Effector memory CD8-positive, alpha-beta T cell (primary cell): ENCODE measurements at regions not wholly inside any gene's neighbourhood (a gene's known extent, or its start where the extent isn't known, plus 50 kb on each side); places are given as distances from the start of the nearest gene placed in this dataset.

Experiments used
- ATAC-seq: fragments of 150-1000 bp; cut with Tn5 transposase; replicated peaks from 2 replicates; pipeline ENCODE4 v1.10.0; 2021; ENCODE audit warnings: mild to moderate bottlenecking, moderate library complexity
- DNase-seq, 3 experiments: peaks; one replicate each; pipeline ENCODE4 v3.0.0; 2021
- H3K27ac Mint-ChIP-seq, 2 donors: one replicate each; pipeline ENCODE4 v1.8.0; 2022; ENCODE audit warnings: mild to moderate bottlenecking in 2 of 2, mixed read lengths in 2 of 2, moderate library complexity in 2 of 2
- H3K27me3 Mint-ChIP-seq, 2 donors: one replicate each; pipeline ENCODE4 v1.8.0; 2022; ENCODE audit warnings: mixed read lengths in 2 of 2
- H3K36me3 Mint-ChIP-seq: one replicate; pipeline ENCODE4 v1.8.0; 2022; ENCODE audit warnings: mild to moderate bottlenecking, moderate library complexity, mixed read lengths; ENCODE audit not compliant: insufficient read depth
- H3K4me1 Mint-ChIP-seq, 2 donors: one replicate each; pipeline ENCODE4 v1.8.0; 2022; ENCODE audit warnings: low read depth in 2 of 2, mixed read lengths in 2 of 2
- H3K4me3 Mint-ChIP-seq, 2 donors: one replicate each; pipeline ENCODE4 v1.8.0; 2022; ENCODE audit warnings: mild to moderate bottlenecking in 2 of 2, mixed read lengths in 2 of 2, moderate library complexity in 2 of 2
- H3K9me3 Mint-ChIP-seq, 2 donors: one replicate each; pipeline ENCODE4 v1.8.0; 2022; ENCODE audit warnings: mixed read lengths in 2 of 2

DNA sequence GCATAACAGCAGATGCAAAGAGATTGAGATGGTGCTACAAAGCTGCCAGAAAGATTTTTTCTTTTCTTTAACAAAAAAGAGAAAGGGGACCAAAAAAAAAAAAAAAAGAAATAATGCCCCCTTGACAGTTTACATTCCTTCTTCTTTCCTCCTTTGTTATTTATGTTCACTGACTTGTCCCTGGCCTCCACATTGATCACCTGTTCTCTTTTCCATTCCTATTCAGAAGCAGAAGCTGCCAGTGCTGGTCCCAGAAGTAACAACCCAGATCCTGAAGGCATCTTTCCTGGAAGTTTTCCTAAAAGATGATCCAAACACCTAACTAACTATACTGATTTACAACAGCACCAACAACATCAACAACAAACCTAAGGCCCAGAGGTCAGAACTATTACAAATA lies 728.1 kb downstream of the KCNJ2 start:
- H3K4me1 Mint-ChIP-seq, result no peaks in the 10 kb centered on the region
- H3K27ac Mint-ChIP-seq, result no peak overlapping the region
- no peak overlapping the region for H3K4me3 Mint-ChIP-seq
- DNase-seq (no peak), ATAC-seq (no peak)
- H3K9me3 Mint-ChIP-seq, result peaks cover 6 to 10% of the 10 kb centered on the region in 2 donors
- no peaks in the 10 kb centered on the region for H3K36me3 Mint-ChIP-seq
- no peaks in the 10 kb centered on the region for H3K27me3 Mint-ChIP-seq

DNA sequence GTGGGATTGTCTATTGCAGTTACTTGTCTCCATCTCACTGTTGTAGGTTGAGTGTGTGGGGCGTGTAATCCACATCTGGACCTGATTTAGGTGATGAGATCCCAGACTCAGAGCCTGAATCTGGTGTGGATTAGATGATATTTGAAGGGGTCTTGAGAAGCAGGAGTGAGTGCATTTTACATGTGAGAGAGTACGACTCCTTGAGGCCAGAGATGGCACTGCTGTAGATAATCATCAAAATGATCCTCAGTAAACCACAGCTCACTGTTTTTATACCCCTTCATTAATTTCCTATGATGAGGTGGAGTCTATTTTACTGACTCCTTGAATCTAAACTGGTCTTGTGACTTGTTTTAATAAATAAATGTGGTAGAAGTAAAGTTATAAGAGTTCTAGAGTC lies 732.5 kb downstream of the KCNJ2 start:
- H3K36me3 Mint-ChIP-seq, result peaks cover 5% of the 10 kb centered on the region
- no peak for ATAC-seq
- no peaks in the 10 kb centered on the region for H3K27me3 Mint-ChIP-seq
- H3K4me3 Mint-ChIP-seq, result no peak overlapping the region
- DNase-seq, result no peak
- no peak overlapping the region for H3K27ac Mint-ChIP-seq
- H3K4me1 Mint-ChIP-seq, result no peaks in the 10 kb centered on the region
- H3K9me3 Mint-ChIP-seq, result peaks cover 5 to 10% of the 10 kb centered on the region in 2 donors

DNA sequence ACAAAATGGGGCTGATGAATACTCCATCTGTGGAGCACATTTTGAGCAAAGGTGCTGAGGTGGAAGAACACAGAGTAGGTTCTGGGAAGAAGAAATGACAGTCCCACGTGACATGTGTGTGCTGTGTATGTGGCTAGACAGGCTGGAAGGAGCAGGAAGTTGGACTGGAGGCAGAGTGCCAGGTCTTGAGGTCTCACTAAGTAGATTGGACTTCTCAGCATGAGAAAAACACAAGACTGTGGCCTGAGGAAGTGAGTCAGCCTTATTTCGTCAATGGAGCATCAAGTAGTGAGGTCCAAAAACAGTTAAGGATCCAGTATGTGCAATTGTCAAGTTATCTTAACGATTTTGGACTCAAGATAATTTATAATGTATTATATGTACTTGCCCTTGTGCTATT lies 736.5 kb downstream of the KCNJ2 start:
- H3K27me3 Mint-ChIP-seq, result no peaks in the 10 kb centered on the region
- no peaks in the 10 kb centered on the region for H3K4me1 Mint-ChIP-seq
- no peak overlapping the region for H3K27ac Mint-ChIP-seq
- DNase-seq (no peak), ATAC-seq (no peak)
- peaks cover 5% of the 10 kb centered on the region for H3K36me3 Mint-ChIP-seq
- peaks cover 7 to 10% of the 10 kb centered on the region in 2 donors for H3K9me3 Mint-ChIP-seq
- H3K4me3 Mint-ChIP-seq, result no peak overlapping the region

DNA sequence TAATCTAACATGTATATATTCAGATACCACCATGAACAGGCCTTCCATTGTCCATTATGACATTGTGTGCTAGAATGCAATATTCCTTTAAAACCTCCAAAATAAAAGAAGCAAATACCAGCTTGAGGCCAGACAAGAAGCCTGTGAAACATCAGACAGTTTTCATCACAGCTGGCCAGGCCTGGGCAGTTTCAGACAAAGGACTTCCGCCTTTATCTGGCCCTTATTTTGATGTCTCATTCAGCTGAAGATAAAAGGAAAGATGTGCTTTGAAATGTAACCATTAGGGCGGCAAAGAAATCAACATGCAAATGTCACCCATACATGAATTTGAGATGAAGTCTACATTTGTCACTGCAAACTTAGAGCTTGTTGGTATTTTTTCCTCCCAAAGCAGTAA lies 737.5 kb downstream of the KCNJ2 start:
- no peaks in the 10 kb centered on the region for H3K4me1 Mint-ChIP-seq
- H3K27ac Mint-ChIP-seq, result no peak overlapping the region
- DNase-seq (no peak), ATAC-seq (no peak)
- no peak overlapping the region for H3K4me3 Mint-ChIP-seq
- H3K9me3 Mint-ChIP-seq, result peaks cover 3 to 5% of the 10 kb centered on the region in 2 donors
- peaks cover 5% of the 10 kb centered on the region for H3K36me3 Mint-ChIP-seq
- no peaks in the 10 kb centered on the region for H3K27me3 Mint-ChIP-seq

DNA sequence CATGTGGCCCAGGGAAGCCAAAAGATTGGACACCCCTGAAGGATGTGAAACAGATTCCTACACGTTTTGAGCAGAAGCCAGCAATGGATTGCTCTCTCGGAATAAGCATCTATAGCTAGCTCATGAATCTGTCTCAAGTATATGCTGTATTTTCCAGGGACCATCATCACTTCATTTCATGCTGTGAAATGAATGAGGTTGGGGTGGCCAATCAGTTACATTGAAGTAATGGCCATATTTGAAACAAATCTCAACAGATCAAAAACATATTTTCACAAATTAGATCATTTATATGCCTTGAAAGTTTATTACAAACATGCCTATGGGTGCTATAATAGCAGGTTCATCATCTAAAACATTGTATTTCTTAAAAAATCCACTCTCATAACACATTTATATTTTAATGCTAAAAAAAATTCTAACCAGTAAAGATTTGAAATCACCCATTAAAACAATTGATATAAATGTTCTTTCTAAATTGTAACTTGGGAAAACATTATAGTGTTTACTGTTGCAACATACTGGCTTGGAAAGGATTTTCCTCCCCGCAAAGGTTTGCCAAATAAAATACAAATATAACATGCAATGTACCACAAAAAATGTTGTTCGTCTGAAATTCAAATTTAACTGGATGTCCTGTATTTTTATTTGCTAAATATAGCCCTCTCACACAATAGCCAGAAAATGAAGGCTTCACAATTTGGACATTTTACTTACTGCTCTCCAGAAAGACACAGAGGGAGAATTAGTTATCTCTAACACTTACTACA lies 743.6 kb downstream of the KCNJ2 start:
- H3K4me1 Mint-ChIP-seq, result no peaks in the 10 kb centered on the region
- ATAC-seq, result no peak

DNA sequence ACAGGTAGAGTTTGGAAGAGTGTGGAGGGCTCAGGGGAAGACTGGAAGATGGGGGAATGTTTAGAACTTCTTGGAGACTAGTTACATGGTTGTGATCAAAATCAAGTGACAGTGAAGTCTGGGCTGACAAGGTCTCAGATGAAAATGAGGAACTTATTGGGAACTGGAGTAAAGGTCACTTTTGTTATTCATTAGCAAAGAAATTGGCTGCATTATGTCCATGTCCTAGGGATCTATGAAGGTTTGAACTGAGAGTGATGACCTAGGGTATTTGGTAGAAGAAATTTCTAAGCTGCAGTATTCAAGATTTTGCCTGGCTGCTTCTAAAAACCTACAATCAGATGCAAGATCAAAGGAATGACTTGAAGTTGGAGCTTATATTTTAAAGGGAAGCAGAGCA lies 747.1 kb downstream of the KCNJ2 start:
- H3K27ac Mint-ChIP-seq, result no peak overlapping the region

More for the DNA sequence above, 743.6 kb downstream of the KCNJ2 start:
- no peak for DNase-seq
- H3K36me3 Mint-ChIP-seq, result no peaks in the 10 kb centered on the region
- H3K27ac Mint-ChIP-seq, result no peak overlapping the region
- H3K4me3 Mint-ChIP-seq, result no peak overlapping the region
- H3K27me3 Mint-ChIP-seq, result no peaks in the 10 kb centered on the region
- peaks cover 4 to 6% of the 10 kb centered on the region in 2 donors for H3K9me3 Mint-ChIP-seq

DNA sequence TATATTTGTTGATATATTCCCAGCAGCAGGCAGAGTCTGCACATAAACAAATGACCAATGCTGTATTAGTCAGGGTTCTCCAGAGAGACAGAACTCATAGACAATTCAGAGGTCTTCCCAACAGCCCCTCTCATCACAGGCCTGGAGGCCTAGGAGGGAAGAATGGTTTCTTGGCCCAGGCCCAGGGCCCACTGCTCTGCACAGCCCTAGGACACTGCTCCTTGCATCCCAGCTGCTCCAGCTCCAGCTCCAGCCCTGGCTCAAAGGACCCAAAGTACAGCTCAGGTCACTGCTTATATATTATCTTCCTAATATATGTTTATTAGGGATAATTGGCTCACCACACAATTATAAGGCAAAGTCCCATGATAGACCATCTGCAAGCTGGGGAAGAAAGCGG lies 749.9 kb downstream of the KCNJ2 start:
- Mint-ChIP-seq H3K9me3 (peaks cover 12 to 17% of the 10 kb centered on the region in 2 donors), H3K36me3 (no peaks in the 10 kb centered on the region), H3K27ac (no peak overlapping the region), H3K4me1 (no peaks in the 10 kb centered on the region), H3K4me3 (no peak overlapping the region), H3K27me3 (no peaks in the 10 kb centered on the region)
- ATAC-seq, result no peak
- DNase-seq, result no peak

More for the DNA sequence above, 747.1 kb downstream of the KCNJ2 start:
- Mint-ChIP-seq H3K9me3 (peaks cover 9 to 17% of the 10 kb centered on the region in 2 donors), H3K36me3 (no peaks in the 10 kb centered on the region), H3K4me1 (no peaks in the 10 kb centered on the region), H3K4me3 (no peak overlapping the region), H3K27me3 (no peaks in the 10 kb centered on the region)
- ATAC-seq (no peak), DNase-seq (no peak)

DNA sequence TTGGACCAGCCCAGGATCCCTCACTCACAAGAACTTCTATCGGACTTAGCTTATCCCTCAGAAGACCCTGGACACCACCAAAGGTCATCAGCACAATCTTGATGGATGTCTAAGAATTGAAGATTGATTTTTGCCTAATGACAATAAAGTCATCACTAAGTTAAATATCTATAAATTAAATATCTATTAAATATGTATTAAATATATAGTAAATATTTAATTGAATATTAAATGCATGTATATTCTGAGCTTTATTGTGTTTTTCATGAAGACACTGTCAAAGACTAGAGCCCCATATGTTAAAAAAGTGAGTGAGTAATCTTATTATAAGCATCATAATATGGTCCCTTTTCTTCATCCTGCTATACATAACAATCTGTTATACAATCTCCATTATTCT lies 751.1 kb downstream of the KCNJ2 start:
- no peaks in the 10 kb centered on the region for H3K27me3 Mint-ChIP-seq
- no peak overlapping the region for H3K4me3 Mint-ChIP-seq
- H3K4me1 Mint-ChIP-seq, result no peaks in the 10 kb centered on the region
- ATAC-seq (no peak), DNase-seq (no peak)
- H3K36me3 Mint-ChIP-seq, result no peaks in the 10 kb centered on the region
- H3K27ac Mint-ChIP-seq, result no peak overlapping the region
- H3K9me3 Mint-ChIP-seq, result peaks cover 15 to 25% of the 10 kb centered on the region in 2 donors

DNA sequence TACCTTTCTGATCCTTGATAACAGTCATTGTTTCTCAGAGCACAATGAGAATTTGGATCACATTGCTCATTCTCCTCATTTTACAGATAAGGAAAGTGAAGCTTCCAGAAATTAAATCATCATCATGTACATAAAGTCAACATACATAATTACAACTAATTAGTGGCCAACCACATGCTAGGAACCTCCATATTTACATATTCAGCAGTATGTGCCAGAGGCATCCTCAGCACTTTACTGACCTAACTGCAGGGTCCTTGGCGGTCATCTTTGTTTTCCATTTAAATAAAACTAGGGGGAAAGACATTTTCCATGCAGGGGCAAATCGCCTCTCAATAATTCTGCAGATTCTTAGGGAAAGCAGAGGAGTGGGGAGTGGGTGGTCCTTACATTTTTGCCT lies 752.9 kb downstream of the KCNJ2 start:
- Mint-ChIP-seq H3K27me3 (no peaks in the 10 kb centered on the region), H3K4me1 (no peaks in the 10 kb centered on the region), H3K27ac (no peak overlapping the region), H3K36me3 (no peaks in the 10 kb centered on the region), H3K4me3 (no peak overlapping the region), H3K9me3 (peaks cover 12 to 25% of the 10 kb centered on the region in 2 donors)
- ATAC-seq (no peak), DNase-seq (no peak)

DNA sequence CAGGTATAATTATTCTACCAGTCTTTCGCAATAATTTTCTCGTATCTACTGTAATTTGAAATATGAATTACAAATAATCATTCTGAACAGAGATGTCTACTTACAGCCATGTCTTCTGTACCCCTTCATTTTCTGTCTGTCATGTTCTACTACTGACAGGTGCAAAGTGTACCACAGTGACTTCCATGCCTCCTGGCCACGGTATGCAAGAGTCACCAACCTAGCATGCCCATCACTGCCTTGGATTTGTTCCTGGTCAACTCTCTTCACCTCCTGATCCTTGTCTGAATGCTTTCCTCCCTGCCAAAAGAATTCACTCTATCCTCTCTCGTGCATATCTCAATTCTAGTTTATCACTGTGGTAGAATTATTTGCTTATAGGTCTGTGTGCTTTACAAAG lies 755.4 kb downstream of the KCNJ2 start:
- no peak for ATAC-seq
- H3K4me3 Mint-ChIP-seq, result no peak overlapping the region
- H3K27ac Mint-ChIP-seq, result no peak overlapping the region
- DNase-seq, result no peak
- peaks cover 7 to 8% of the 10 kb centered on the region in 2 donors for H3K9me3 Mint-ChIP-seq
- H3K27me3 Mint-ChIP-seq, result no peaks in the 10 kb centered on the region
- H3K36me3 Mint-ChIP-seq, result no peaks in the 10 kb centered on the region
- H3K4me1 Mint-ChIP-seq, result no peaks in the 10 kb centered on the region

DNA sequence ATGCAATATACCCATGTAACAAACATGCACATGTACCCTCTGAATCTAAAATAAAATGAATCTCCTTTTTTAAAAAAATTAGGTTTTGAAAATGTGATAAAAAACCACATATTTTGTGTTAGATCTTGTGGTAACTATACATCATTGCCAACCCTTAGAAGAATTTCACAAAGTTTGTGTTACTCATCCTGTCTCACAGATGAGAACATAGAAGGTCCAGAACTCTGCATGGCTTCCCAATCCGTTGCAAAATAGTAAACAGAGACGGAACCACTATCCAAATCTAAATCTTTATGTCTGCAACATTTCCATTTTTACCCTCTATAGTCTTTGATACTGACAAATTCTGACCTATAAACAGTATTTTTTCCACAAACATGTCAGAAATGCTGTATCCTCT lies 759.9 kb downstream of the KCNJ2 start:
- no peaks in the 10 kb centered on the region for H3K36me3 Mint-ChIP-seq
- H3K9me3 Mint-ChIP-seq, result peaks cover 4 to 8% of the 10 kb centered on the region in 2 donors
- H3K4me3 Mint-ChIP-seq, result no peak overlapping the region
- ATAC-seq (no peak), DNase-seq (no peak)
- no peaks in the 10 kb centered on the region for H3K27me3 Mint-ChIP-seq
- H3K27ac Mint-ChIP-seq, result no peak overlapping the region
- no peaks in the 10 kb centered on the region for H3K4me1 Mint-ChIP-seq

DNA sequence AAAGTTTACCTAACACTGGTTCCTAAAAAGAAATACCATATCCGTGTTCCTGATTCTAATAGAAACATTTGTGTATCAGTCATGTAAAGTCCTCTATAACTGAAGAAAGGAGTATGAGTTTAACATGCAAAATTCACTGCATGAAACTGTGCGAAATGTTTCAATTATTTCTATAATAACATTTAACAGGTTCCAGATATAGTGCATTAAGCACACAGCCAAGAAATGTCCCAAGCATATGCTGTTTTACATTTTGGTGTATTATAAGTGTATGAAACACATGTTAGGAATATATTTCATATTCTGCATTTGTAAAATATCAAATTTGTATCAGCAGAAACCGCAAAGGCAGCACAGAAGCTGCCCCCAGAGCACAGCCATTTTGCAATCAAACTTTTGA lies 764.9 kb downstream of the KCNJ2 start:
- peaks cover 4 to 8% of the 10 kb centered on the region in 2 donors for H3K9me3 Mint-ChIP-seq
- no peaks in the 10 kb centered on the region for H3K4me1 Mint-ChIP-seq
- DNase-seq, result no peak
- H3K27ac Mint-ChIP-seq, result no peak overlapping the region
- H3K4me3 Mint-ChIP-seq, result no peak overlapping the region
- H3K27me3 Mint-ChIP-seq, result no peaks in the 10 kb centered on the region
- no peaks in the 10 kb centered on the region for H3K36me3 Mint-ChIP-seq
- no peak for ATAC-seq

DNA sequence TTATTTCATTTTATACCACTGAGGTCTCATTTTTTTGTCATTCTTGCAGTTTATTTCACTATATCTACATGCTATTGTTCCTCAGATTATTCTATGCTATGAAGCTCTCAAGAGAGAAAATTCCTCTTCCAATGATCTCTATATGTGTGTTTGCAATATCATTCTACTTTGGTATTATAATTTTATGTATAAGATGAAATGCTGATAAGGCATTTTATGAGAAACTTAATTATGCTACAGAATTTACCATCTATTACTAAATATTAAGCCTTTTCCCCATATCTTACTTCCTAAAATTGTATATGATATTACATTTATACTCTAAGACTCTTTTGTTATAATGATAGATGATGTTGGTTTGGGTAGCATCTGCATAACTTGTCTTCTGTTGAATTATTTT lies 765.5 kb downstream of the KCNJ2 start:
- Mint-ChIP-seq H3K27ac (no peak overlapping the region), H3K36me3 (no peaks in the 10 kb centered on the region), H3K9me3 (peaks cover 4 to 8% of the 10 kb centered on the region in 2 donors), H3K27me3 (no peaks in the 10 kb centered on the region), H3K4me1 (no peaks in the 10 kb centered on the region), H3K4me3 (no peak overlapping the region)
- ATAC-seq (no peak), DNase-seq (no peak)

DNA sequence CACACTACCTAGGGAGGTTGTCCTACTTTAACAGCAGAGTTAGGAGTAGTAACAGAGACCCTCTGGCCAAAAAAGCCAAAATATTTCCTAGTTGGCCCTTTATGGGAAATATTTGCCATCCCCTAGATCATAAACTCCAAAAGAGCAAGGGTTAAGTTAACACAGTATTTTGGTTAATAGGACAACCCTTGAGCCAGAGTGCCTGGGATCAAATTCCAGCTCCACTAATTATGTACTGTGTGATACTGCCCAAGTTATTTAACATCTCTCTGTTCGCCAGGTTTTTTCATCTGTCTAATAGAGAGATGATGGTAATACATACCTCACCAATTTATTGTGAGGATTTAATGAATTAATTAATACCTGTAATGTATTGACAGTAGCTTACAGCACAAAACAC lies 767.4 kb downstream of the KCNJ2 start:
- H3K27me3 Mint-ChIP-seq, result no peaks in the 10 kb centered on the region
- ATAC-seq (no peak), DNase-seq (no peak)
- H3K9me3 Mint-ChIP-seq, result peaks cover 7 to 8% of the 10 kb centered on the region in 2 donors
- H3K27ac Mint-ChIP-seq, result no peak overlapping the region
- no peaks in the 10 kb centered on the region for H3K4me1 Mint-ChIP-seq
- H3K36me3 Mint-ChIP-seq, result no peaks in the 10 kb centered on the region
- H3K4me3 Mint-ChIP-seq, result no peak overlapping the region
